Fibroblast of the conjunctiva (primary cell): ENCODE measurements at regions not wholly inside any gene's neighbourhood (a gene's known extent, or its start where the extent isn't known, plus 50 kb on each side); places are given as distances from the start of the nearest gene placed in this dataset.

Experiments
- DNase-seq: peaks from one replicate; pipeline ENCODE4 v3.0.0-alpha.2; 2010; ENCODE audit warnings: low read depth

- DNase-seq = no peak
These were observed 290.1 kb downstream of the ZSWIM6 start for GRCh38 chr5:61622156-61622555.

GRCh38 chr5:61623401-61624069 is 291.5 kb downstream of the ZSWIM6 start:
- DNase-seq = no peak

GRCh38 chr5:61624553-61625136 is 292.6 kb downstream of the ZSWIM6 start:
- no peak for DNase-seq

- DNase-seq = no peak
These were observed 293.1 kb downstream of the ZSWIM6 start for GRCh38 chr5:61625137-61625561.

GRCh38 chr5:61625681-61626621 is 293.9 kb downstream of the ZSWIM6 start:
- no peak for DNase-seq

GRCh38 chr5:61626639-61627282 is 294.7 kb downstream of the ZSWIM6 start:
- DNase-seq = no peak

- DNase-seq = no peak
These were observed 295.5 kb downstream of the ZSWIM6 start for GRCh38 chr5:61627531-61627930.

GRCh38 chr5:61630908-61631307 is 298.9 kb downstream of the ZSWIM6 start:
- DNase-seq = no peak

- DNase-seq = no peak
These were observed 299.4 kb downstream of the ZSWIM6 start for GRCh38 chr5:61631438-61631941.

- DNase-seq = no peak
These were observed 300.0 kb downstream of the ZSWIM6 start for GRCh38 chr5:61632064-61632463.

- no peak for DNase-seq
These were observed 303.2 kb downstream of the ZSWIM6 start for GRCh38 chr5:61635271-61635670.

GRCh38 chr5:61637566-61637965 is 305.5 kb downstream of the ZSWIM6 start:
- DNase-seq = no peak

- DNase-seq = no peak
These were observed 306.4 kb downstream of the ZSWIM6 start for GRCh38 chr5:61638476-61638875.

- no peak for DNase-seq
These were observed 308.3 kb downstream of the ZSWIM6 start for GRCh38 chr5:61640179-61641021.

- no peak for DNase-seq
These were observed 309.9 kb downstream of the ZSWIM6 start for GRCh38 chr5:61641748-61642565.

- no peak for DNase-seq
These were observed 315.6 kb downstream of the ZSWIM6 start for GRCh38 chr5:61647672-61648071.

- no peak for DNase-seq
These were observed 317.2 kb downstream of the ZSWIM6 start for GRCh38 chr5:61649231-61649630.

GRCh38 chr5:61649971-61650370 is 317.9 kb downstream of the ZSWIM6 start:
- no peak for DNase-seq

- no peak for DNase-seq
These were observed 318.6 kb downstream of the ZSWIM6 start for GRCh38 chr5:61650661-61651060.

GRCh38 chr5:61651195-61651594 is 319.1 kb downstream of the ZSWIM6 start:
- DNase-seq = no peak
